ENCODE measurements at regions not wholly inside any gene's neighbourhood (a gene's known extent, or its start where the extent isn't known, plus 50 kb on each side); places are given as distances from the start of the nearest gene placed in this dataset.

DNA sequence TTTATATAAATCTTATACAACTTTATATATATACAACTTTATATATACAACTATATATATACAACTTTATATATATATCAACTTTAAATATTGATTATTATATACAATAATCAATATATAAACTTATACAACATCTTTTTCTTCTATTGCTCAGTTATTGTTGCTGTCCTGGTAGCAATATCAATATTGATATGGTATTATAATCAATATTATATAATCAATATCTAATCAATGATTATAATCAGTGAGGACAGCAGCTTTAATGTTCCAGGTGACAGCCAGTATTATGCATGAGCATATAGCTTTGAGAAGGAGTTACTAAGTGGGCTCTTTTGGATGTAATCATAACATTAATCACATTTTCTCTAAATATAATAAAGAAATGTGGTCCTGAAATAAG, 242.3 kb upstream of the SOX11 start:
- no peak overlapping the region for H2AFZ ChIP-seq (ENCODE audit: low read length)

GRCh38 chr2:5453220-5454050, 238.7 kb upstream of the SOX11 start:
- Histone ChIP-seq H4K8ac (ENCODE audit: low read depth, low read length) (peak overlapping the region; percentile 67), H3K27ac (replicated peaks; ENCODE audit: low read length) (no peak overlapping the region), H3K4me3 (ENCODE audit: low read length in 2 of 2) (no peak overlapping the region), H3K9ac (ENCODE audit: low read depth, low read length, poor library complexity) (no peak overlapping the region), H2BK120ac (ENCODE audit: low read depth, low read length) (no peak overlapping the region), H3K4ac (ENCODE audit: low read length) (no peak overlapping the region), H3K9me3 (replicated peaks in 1 of 2; ENCODE audit: control insufficient read depth in 2 of 2, insufficient read depth in 1 of 2, low read depth in 1 of 2, low read length in 2 of 2) (no peaks in the 10 kb centered on the region), H2AK5ac (ENCODE audit: low read depth, low read length) (no peak overlapping the region), H2AFZ (ENCODE audit: low read length) (peak overlapping the region; percentile 81), H3K4me1 (ENCODE audit: control insufficient read depth in 2 of 2, insufficient read depth in 1 of 2, low read depth in 1 of 2, low read length in 2 of 2) (peaks cover 7 to 10% of the 10 kb centered on the region in 2 donors), H2BK5ac (ENCODE audit: low read length) (no peak overlapping the region), H2BK15ac (ENCODE audit: low read length) (peak overlapping the region; percentile 80), H3K23ac (ENCODE audit: low read depth, low read length, poor library complexity) (no peak overlapping the region), H4K91ac (ENCODE audit: low read depth, low read length, poor library complexity) (no peak overlapping the region), H3K79me1 (ENCODE audit: low read depth, low read length) (no peaks in the 10 kb centered on the region), H3K27me3 (ENCODE audit: control insufficient read depth in 3 of 3, insufficient read depth in 3 of 3, low read depth in 1 of 3, low read length in 3 of 3) (no peaks in the 10 kb centered on the region), H3K14ac (ENCODE audit: low read length) (no peak overlapping the region), H2BK12ac (ENCODE audit: low read length) (peak overlapping the region; percentile 64), H3K4me2 (ENCODE audit: insufficient read depth, low read length, poor library complexity, severe bottlenecking) (no peak overlapping the region), H3K18ac (ENCODE audit: low read length) (peak overlapping the region; percentile 76), H3K36me3 (replicated peaks in 1 of 2; ENCODE audit: control insufficient read depth in 2 of 2, insufficient read depth in 2 of 2, low read length in 2 of 2) (no peaks in the 10 kb centered on the region)
- DNase-seq (ENCODE audit: low spot score) = no peak
- WGBS, 2 donors (ENCODE audit: extremely low coverage in 2 of 2, insufficient read length in 2 of 2, insufficient replicate concordance in 1 of 2) = no CpG with 5 or more reads among the region's 23 CpGs

More for the DNA sequence above, 242.3 kb upstream of the SOX11 start:
- no peak overlapping the region for H3K23ac ChIP-seq (ENCODE audit: low read depth, low read length, poor library complexity)
- H3K79me1 ChIP-seq (ENCODE audit: low read depth, low read length) = no peaks in the 10 kb centered on the region
- H3K9ac ChIP-seq (ENCODE audit: low read depth, low read length, poor library complexity) = no peak overlapping the region
- peaks cover 7 to 11% of the 10 kb centered on the region in 2 donors for H3K4me1 ChIP-seq (ENCODE audit: control insufficient read depth in 2 of 2, insufficient read depth in 1 of 2, low read depth in 1 of 2, low read length in 2 of 2)
- peaks cover 0 to under 1% of the 10 kb centered on the region in 2 donors for H3K36me3 ChIP-seq (replicated peaks in 1 of 2; ENCODE audit: control insufficient read depth in 2 of 2, insufficient read depth in 2 of 2, low read length in 2 of 2)
- H2BK15ac ChIP-seq (ENCODE audit: low read length) = no peak overlapping the region
- no peak overlapping the region for H3K27ac ChIP-seq (replicated peaks; ENCODE audit: low read length)
- H2AK5ac ChIP-seq (ENCODE audit: low read depth, low read length) = no peak overlapping the region
- no peak overlapping the region for H2BK12ac ChIP-seq (ENCODE audit: low read length)
- DNase-seq (ENCODE audit: low spot score) = no peak
- no peak overlapping the region for H3K14ac ChIP-seq (ENCODE audit: low read length)
- H3K9me3 ChIP-seq (replicated peaks in 1 of 2; ENCODE audit: control insufficient read depth in 2 of 2, insufficient read depth in 1 of 2, low read depth in 1 of 2, low read length in 2 of 2) = no peaks in the 10 kb centered on the region
- H2BK5ac ChIP-seq (ENCODE audit: low read length) = no peak overlapping the region
- H3K27me3 ChIP-seq (ENCODE audit: control insufficient read depth in 3 of 3, insufficient read depth in 3 of 3, low read depth in 1 of 3, low read length in 3 of 3) = peaks cover 0 to 1% (median 0%) of the 10 kb centered on the region in 3 experiments
- H4K91ac ChIP-seq (ENCODE audit: low read depth, low read length, poor library complexity) = no peak overlapping the region
- no peak overlapping the region for H3K4ac ChIP-seq (ENCODE audit: low read length)
- H3K4me3 ChIP-seq (ENCODE audit: low read length in 2 of 2) = no peak overlapping the region
- no peak overlapping the region for H3K4me2 ChIP-seq (ENCODE audit: insufficient read depth, low read length, poor library complexity, severe bottlenecking)
- no peak overlapping the region for H3K18ac ChIP-seq (ENCODE audit: low read length)
- H2BK120ac ChIP-seq (ENCODE audit: low read depth, low read length) = no peak overlapping the region
- H4K8ac ChIP-seq (ENCODE audit: low read depth, low read length) = no peak overlapping the region

DNA sequence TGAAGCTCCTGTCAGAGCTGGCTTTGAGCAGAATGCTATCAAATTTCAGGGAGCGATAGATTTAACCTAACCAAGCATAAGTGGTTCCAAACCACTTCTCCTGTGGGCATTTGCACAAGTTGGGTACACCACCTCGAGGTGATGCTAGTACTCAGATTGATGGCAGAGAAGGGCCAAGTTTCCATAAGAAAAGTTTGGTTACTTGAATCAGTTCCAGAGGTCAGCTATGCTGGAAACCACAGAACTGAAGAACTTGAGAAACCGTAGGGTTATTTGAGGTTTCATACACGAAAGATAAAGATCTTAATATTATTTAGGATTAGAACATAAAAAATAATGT, 238.2 kb upstream of the SOX11 start:
- DNase-seq (ENCODE audit: low spot score) = no peak
- H3K14ac ChIP-seq (ENCODE audit: low read length) = no peak overlapping the region
- H3K18ac ChIP-seq (ENCODE audit: low read length) = no peak overlapping the region
- H3K4ac ChIP-seq (ENCODE audit: low read length) = no peak overlapping the region
- no peak overlapping the region for H2BK15ac ChIP-seq (ENCODE audit: low read length)
- no peak overlapping the region for H2AK5ac ChIP-seq (ENCODE audit: low read depth, low read length)
- H4K8ac ChIP-seq (ENCODE audit: low read depth, low read length) = no peak overlapping the region
- H2BK5ac ChIP-seq (ENCODE audit: low read length) = no peak overlapping the region
- no peak overlapping the region for H3K23ac ChIP-seq (ENCODE audit: low read depth, low read length, poor library complexity)
- no peaks in the 10 kb centered on the region for H3K79me1 ChIP-seq (ENCODE audit: low read depth, low read length)
- no peak overlapping the region for H4K91ac ChIP-seq (ENCODE audit: low read depth, low read length, poor library complexity)
- H3K4me3 ChIP-seq (ENCODE audit: low read length in 2 of 2) = no peak overlapping the region
- no peak overlapping the region for H3K4me2 ChIP-seq (ENCODE audit: insufficient read depth, low read length, poor library complexity, severe bottlenecking)
- H2BK12ac ChIP-seq (ENCODE audit: low read length) = no peak overlapping the region
- H2AFZ ChIP-seq (ENCODE audit: low read length) = peak overlapping the region; percentile 81
- H2BK120ac ChIP-seq (ENCODE audit: low read depth, low read length) = no peak overlapping the region
- H3K4me1 ChIP-seq (ENCODE audit: control insufficient read depth in 2 of 2, insufficient read depth in 1 of 2, low read depth in 1 of 2, low read length in 2 of 2) = peaks cover 7 to 10% of the 10 kb centered on the region in 2 donors
- no peak overlapping the region for H3K9ac ChIP-seq (ENCODE audit: low read depth, low read length, poor library complexity)
- WGBS, 2 donors (ENCODE audit: extremely low coverage in 2 of 2, insufficient read length in 2 of 2, insufficient replicate concordance in 1 of 2) = no CpG with 5 or more reads among the region's 4 CpGs
- H3K36me3 ChIP-seq (replicated peaks in 1 of 2; ENCODE audit: control insufficient read depth in 2 of 2, insufficient read depth in 2 of 2, low read length in 2 of 2) = no peaks in the 10 kb centered on the region
- H3K27ac ChIP-seq (replicated peaks; ENCODE audit: low read length) = no peak overlapping the region
- no peaks in the 10 kb centered on the region for H3K27me3 ChIP-seq (ENCODE audit: control insufficient read depth in 3 of 3, insufficient read depth in 3 of 3, low read depth in 1 of 3, low read length in 3 of 3)
- no peaks in the 10 kb centered on the region for H3K9me3 ChIP-seq (replicated peaks in 1 of 2; ENCODE audit: control insufficient read depth in 2 of 2, insufficient read depth in 1 of 2, low read depth in 1 of 2, low read length in 2 of 2)

GRCh38 chr2:5459041-5459440, 233.1 kb upstream of the SOX11 start:
- no CpG with 5 or more reads among the region's 6 CpGs for WGBS, 2 donors (ENCODE audit: extremely low coverage in 2 of 2, insufficient read length in 2 of 2, insufficient replicate concordance in 1 of 2)

More at GRCh38 chr2:5459041-5459440, 233.1 kb upstream of the SOX11 start:
- Histone ChIP-seq H3K4me3 (ENCODE audit: low read length in 2 of 2) (no peak overlapping the region), H2AK5ac (ENCODE audit: low read depth, low read length) (peak overlapping the region; percentile 49), H3K4me2 (ENCODE audit: insufficient read depth, low read length, poor library complexity, severe bottlenecking) (no peak overlapping the region), H3K18ac (ENCODE audit: low read length) (no peak overlapping the region), H3K9me3 (replicated peaks in 1 of 2; ENCODE audit: control insufficient read depth in 2 of 2, insufficient read depth in 1 of 2, low read depth in 1 of 2, low read length in 2 of 2) (no peaks in the 10 kb centered on the region), H3K14ac (ENCODE audit: low read length) (no peak overlapping the region), H2BK120ac (ENCODE audit: low read depth, low read length) (no peak overlapping the region), H4K91ac (ENCODE audit: low read depth, low read length, poor library complexity) (no peak overlapping the region), H2BK15ac (ENCODE audit: low read length) (no peak overlapping the region), H3K27me3 (ENCODE audit: control insufficient read depth in 3 of 3, insufficient read depth in 3 of 3, low read depth in 1 of 3, low read length in 3 of 3) (no peaks in the 10 kb centered on the region), H2AFZ (ENCODE audit: low read length) (no peak overlapping the region), H3K27ac (replicated peaks; ENCODE audit: low read length) (no peak overlapping the region), H3K9ac (ENCODE audit: low read depth, low read length, poor library complexity) (no peak overlapping the region), H2BK5ac (ENCODE audit: low read length) (peak overlapping the region; percentile 54), H3K36me3 (replicated peaks in 1 of 2; ENCODE audit: control insufficient read depth in 2 of 2, insufficient read depth in 2 of 2, low read length in 2 of 2) (no peaks in the 10 kb centered on the region), H3K4ac (ENCODE audit: low read length) (no peak overlapping the region), H2BK12ac (ENCODE audit: low read length) (no peak overlapping the region), H3K23ac (ENCODE audit: low read depth, low read length, poor library complexity) (no peak overlapping the region), H3K4me1 (ENCODE audit: control insufficient read depth in 2 of 2, insufficient read depth in 1 of 2, low read depth in 1 of 2, low read length in 2 of 2) (peaks cover under 1% of the 10 kb centered on the region in 2 donors), H4K8ac (ENCODE audit: low read depth, low read length) (no peak overlapping the region), H3K79me1 (ENCODE audit: low read depth, low read length) (no peaks in the 10 kb centered on the region)
- DNase-seq (ENCODE audit: low spot score) = no peak
